ENCODE measurements at regions not wholly inside any gene's neighbourhood (a gene's known extent, or its start where the extent isn't known, plus 50 kb on each side); places are given as distances from the start of the nearest gene placed in this dataset.
"Not testable (repeated sequence)": the region's sequence is repeated elsewhere in the genome, so short reads cannot be mapped to it uniquely, and the experiment has no call there.

GRCh38 chr12:84480803-84481202 lies 431.8 kb downstream of the SLC6A15 start:
- no peak for DNase-seq

GRCh38 chr12:84470361-84470760 lies 442.2 kb downstream of the SLC6A15 start:
- DNase-seq, result no peak

GRCh38 chr12:84464616-84465015 lies 448.0 kb downstream of the SLC6A15 start:
- DNase-seq, result no peak

- no peak for DNase-seq
Observed at GRCh38 chr12:84463741-84464495, 448.7 kb downstream of the SLC6A15 start.

- DNase-seq, result no peak
Observed at GRCh38 chr12:84455598-84455997, 457.0 kb downstream of the SLC6A15 start.

GRCh38 chr12:84446478-84446877 lies 466.1 kb downstream of the SLC6A15 start:
- DNase-seq, result not testable (repeated sequence)

- no peak for DNase-seq
Observed at GRCh38 chr12:84436134-84436533, 476.5 kb downstream of the SLC6A15 start.

GRCh38 chr12:84435682-84436081 lies 476.9 kb downstream of the SLC6A15 start:
- DNase-seq, result no peak

- DNase-seq, result no peak
Observed at GRCh38 chr12:84422340-84422739, 490.3 kb downstream of the SLC6A15 start.

GRCh38 chr12:84421103-84421502 lies 491.5 kb downstream of the SLC6A15 start:
- no peak for DNase-seq

GRCh38 chr12:84416626-84417025 lies 496.0 kb downstream of the SLC6A15 start:
- no peak for DNase-seq

GRCh38 chr12:84415946-84416345 lies 496.7 kb downstream of the SLC6A15 start:
- DNase-seq, result no peak

- no peak for DNase-seq
Observed at GRCh38 chr12:84413656-84414055, 498.9 kb downstream of the SLC6A15 start.

- no peak for DNase-seq
Observed at GRCh38 chr12:84412226-84412625, 500.4 kb downstream of the SLC6A15 start.

- no peak for DNase-seq
Observed at GRCh38 chr12:84411031-84411430, 501.6 kb downstream of the SLC6A15 start.

- DNase-seq, result no peak
Observed at GRCh38 chr12:84408936-84409335, 503.7 kb downstream of the SLC6A15 start.

- not testable (repeated sequence) for DNase-seq
Observed at GRCh38 chr12:84406720-84407119, 505.9 kb downstream of the SLC6A15 start.

GRCh38 chr12:84397846-84398245 lies 514.8 kb downstream of the SLC6A15 start:
- DNase-seq, result no peak

- DNase-seq, result no peak
Observed at GRCh38 chr12:84397263-84397662, 515.3 kb downstream of the SLC6A15 start.

GRCh38 chr12:84391176-84391575 lies 521.4 kb downstream of the SLC6A15 start:
- not testable (repeated sequence) for DNase-seq

GRCh38 chr12:84384384-84384783 lies 528.2 kb downstream of the SLC6A15 start:
- no peak for DNase-seq

- DNase-seq, result not testable (repeated sequence)
Observed at GRCh38 chr12:84382486-84382885, 530.1 kb downstream of the SLC6A15 start.

GRCh38 chr12:84376320-84376719 lies 536.3 kb downstream of the SLC6A15 start:
- DNase-seq, result no peak

- DNase-seq, result no peak
Observed at GRCh38 chr12:84375449-84376170, 537.0 kb downstream of the SLC6A15 start.

GRCh38 chr12:84362552-84362897 lies 550.1 kb downstream of the SLC6A15 start:
- no peak for DNase-seq
